Thymus (tissue), 11 donors: ENCODE measurements at regions not wholly inside any gene's neighbourhood (a gene's known extent, or its start where the extent isn't known, plus 50 kb on each side); places are given as distances from the start of the nearest gene placed in this dataset.

Experiments used
- DNase-seq, 9 donors: peaks; one replicate each; pipeline ENCODE4 v3.0.0-alpha.2; 2013; ENCODE audit warnings: low spot score in 9 of 9, low read depth in 6 of 9, missing footprints in 1 of 9
- H3K27ac ChIP-seq, 2 donors: one replicate each; pipeline ENCODE4 v1.5.1; 2013; ENCODE audit warnings: control low read depth in 1 of 2, low read depth in 1 of 2, low read length in 1 of 2, mild to moderate bottlenecking in 1 of 2, moderate library complexity in 1 of 2
- H3K27me3 ChIP-seq, 2 donors: one replicate each; pipeline ENCODE4 v1.5.1; 2013; ENCODE audit warnings: low read length in 1 of 2; ENCODE audit not compliant: control insufficient read depth in 2 of 2, insufficient read depth in 1 of 2
- H3K36me3 ChIP-seq, 2 donors: one replicate each; pipeline ENCODE4 v1.5.1; 2013; ENCODE audit warnings: low read length in 1 of 2, mild to moderate bottlenecking in 1 of 2, moderate library complexity in 1 of 2; ENCODE audit not compliant: control insufficient read depth in 2 of 2, insufficient read depth in 2 of 2
- H3K4me1 ChIP-seq, 2 donors: one replicate each; pipeline ENCODE4 v1.5.1; 2013; ENCODE audit warnings: low read length in 2 of 2; ENCODE audit not compliant: control insufficient read depth in 2 of 2, insufficient read depth in 2 of 2
- H3K4me3 ChIP-seq, 2 donors: one replicate each; pipeline ENCODE4 v1.5.1; 2013; ENCODE audit warnings: low read length in 2 of 2, control low read depth in 1 of 2, mild to moderate bottlenecking in 1 of 2
- H3K9me3 ChIP-seq, 2 donors: one replicate each; pipeline ENCODE4 v1.5.1; 2013; ENCODE audit warnings: low read length in 1 of 2, mild to moderate bottlenecking in 1 of 2; ENCODE audit not compliant: control insufficient read depth in 2 of 2, insufficient read depth in 1 of 2
- WGBS: extraction: QIAGEN DNeasy Blood & Tissue Kit; methylation state at CpG from one replicate; pipeline ENCODE4 v1.1.7; 2013; 5-methylcytosine and 5-hydroxymethylcytosine counted together
- donor health status: healthy.

DNA sequence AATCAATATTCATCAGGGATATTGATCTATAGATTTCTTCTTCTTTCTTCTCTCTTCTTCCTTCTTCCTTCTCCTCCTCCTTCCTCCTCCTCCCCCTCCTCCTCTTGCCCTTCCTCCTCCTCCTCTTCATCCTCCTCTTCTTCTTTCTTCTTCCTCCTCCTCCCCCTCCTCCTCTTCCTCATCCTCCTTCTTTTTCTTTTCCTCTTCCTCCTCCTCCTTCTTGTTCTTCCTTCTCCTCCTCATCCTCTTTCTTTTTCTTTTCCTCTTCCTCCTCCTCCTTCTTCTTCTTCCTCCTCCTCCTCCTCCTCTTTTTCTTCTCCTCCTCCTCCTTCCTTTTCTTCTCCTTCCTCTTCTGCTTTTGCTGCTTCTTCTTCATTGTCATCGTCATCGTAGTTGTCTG is 52.4 kb upstream of the SERINC1 start:
- Histone ChIP-seq H3K4me1 (no peaks in the 10 kb centered on the region), H3K9me3 (no peaks in the 10 kb centered on the region), H3K27ac (no peak overlapping the region), H3K27me3 (no peaks in the 10 kb centered on the region), H3K4me3 (no peak overlapping the region), H3K36me3 (no peaks in the 10 kb centered on the region)
- WGBS: 23% methylated on average over 2 of the region's 2 CpGs
- DNase-seq: no peak

DNA sequence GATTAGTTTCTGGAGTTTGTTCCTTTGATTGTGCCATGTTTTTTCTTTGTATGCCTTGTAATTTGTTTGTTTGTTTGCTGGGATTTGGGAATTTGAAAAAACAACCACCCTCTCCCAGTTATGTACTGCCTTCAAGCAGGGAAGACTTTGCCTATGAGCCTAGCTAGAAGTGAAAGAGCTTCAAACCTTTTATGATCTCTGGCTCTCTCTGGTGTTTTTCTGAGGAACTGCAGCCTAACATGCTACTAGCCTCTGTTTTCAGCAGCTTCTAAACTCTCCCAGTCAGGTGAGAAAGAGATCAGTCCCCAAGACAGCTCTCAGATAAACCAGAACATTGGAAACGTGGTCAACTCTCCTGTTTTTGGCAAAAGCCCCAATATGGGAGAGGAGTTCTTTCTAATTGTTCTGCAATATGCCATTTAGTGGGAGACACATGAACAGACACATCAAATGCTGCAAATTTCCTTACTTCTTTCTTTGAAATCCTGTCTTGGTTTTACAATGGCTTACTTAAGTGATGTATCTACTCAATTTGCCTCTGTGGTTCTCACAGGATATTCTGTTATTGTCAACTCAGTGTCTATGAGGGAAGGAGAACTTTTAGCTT is 58.9 kb upstream of the SERINC1 start:
- DNase-seq: peak; percentile 8 to 81 (median 54)
- WGBS: 2% methylated on average over 1 of the region's 1 CpG

GRCh38 chr6:122548281-122548680 is 61.9 kb upstream of the PKIB start:
- 91% methylated on average over 3 of the region's 3 CpGs for WGBS
- Histone ChIP-seq H3K27me3 (no peaks in the 10 kb centered on the region), H3K36me3 (no peaks in the 10 kb centered on the region), H3K4me3 (no peak overlapping the region), H3K9me3 (peaks cover 0 to 1% of the 10 kb centered on the region in 2 donors), H3K27ac (no peak overlapping the region), H3K4me1 (no peaks in the 10 kb centered on the region)
- DNase-seq: no peak

More for the DNA sequence above, 58.9 kb upstream of the SERINC1 start:
- no peaks in the 10 kb centered on the region for H3K4me1 ChIP-seq
- no peak overlapping the region for H3K4me3 ChIP-seq
- H3K27ac ChIP-seq: no peak overlapping the region
- no peaks in the 10 kb centered on the region for H3K27me3 ChIP-seq
- H3K9me3 ChIP-seq: no peaks in the 10 kb centered on the region
- no peaks in the 10 kb centered on the region for H3K36me3 ChIP-seq

- Histone ChIP-seq H3K4me1 (no peaks in the 10 kb centered on the region), H3K36me3 (no peaks in the 10 kb centered on the region), H3K4me3 (no peak overlapping the region), H3K27ac (no peak overlapping the region), H3K9me3 (no peaks in the 10 kb centered on the region), H3K27me3 (no peaks in the 10 kb centered on the region)
- no peak for DNase-seq
Observed at GRCh38 chr6:122548820-122549219, 61.4 kb upstream of the PKIB start.

DNA sequence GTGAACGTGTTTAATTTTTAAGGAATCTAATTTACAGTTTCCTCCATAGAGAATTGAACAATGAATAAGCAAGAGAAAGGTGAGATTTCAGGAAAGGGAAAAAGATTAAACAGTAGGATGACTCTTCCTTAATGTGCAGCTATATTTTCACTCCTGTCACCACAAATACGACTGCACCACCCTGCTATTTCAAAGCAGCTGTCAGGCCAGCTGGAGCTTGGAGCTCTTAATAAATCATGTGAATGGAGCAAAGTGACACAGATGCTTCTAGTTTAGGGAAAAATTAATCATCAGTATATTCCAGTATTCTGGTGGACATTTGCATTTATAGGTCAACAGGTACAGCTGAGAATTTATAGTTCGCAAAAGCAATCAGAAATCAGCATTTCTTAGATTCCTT is 56.5 kb upstream of the PKIB start:
- Histone ChIP-seq H3K4me1 (no peaks in the 10 kb centered on the region), H3K27me3 (no peaks in the 10 kb centered on the region), H3K9me3 (no peaks in the 10 kb centered on the region), H3K4me3 (no peak overlapping the region), H3K27ac (no peak overlapping the region), H3K36me3 (no peaks in the 10 kb centered on the region)
- DNase-seq: no peak
- 79% methylated on average over 3 of the region's 3 CpGs for WGBS

- no peak for DNase-seq
- Histone ChIP-seq H3K27me3 (no peaks in the 10 kb centered on the region), H3K9me3 (no peaks in the 10 kb centered on the region), H3K27ac (no peak overlapping the region), H3K36me3 (no peaks in the 10 kb centered on the region), H3K4me3 (no peak overlapping the region), H3K4me1 (no peaks in the 10 kb centered on the region)
Observed at GRCh38 chr6:122555561-122555960, 54.6 kb upstream of the PKIB start.

GRCh38 chr6:122558080-122558479 is 52.1 kb upstream of the PKIB start:
- H3K27me3 ChIP-seq: no peaks in the 10 kb centered on the region
- H3K27ac ChIP-seq: no peak overlapping the region
- no peaks in the 10 kb centered on the region for H3K36me3 ChIP-seq
- no peaks in the 10 kb centered on the region for H3K9me3 ChIP-seq
- H3K4me3 ChIP-seq: no peak overlapping the region
- H3K4me1 ChIP-seq: no peaks in the 10 kb centered on the region
- no peak for DNase-seq
